ENCODE measurements at regions not wholly inside any gene's neighbourhood (a gene's known extent, or its start where the extent isn't known, plus 50 kb on each side); places are given as distances from the start of the nearest gene placed in this dataset.

DNA sequence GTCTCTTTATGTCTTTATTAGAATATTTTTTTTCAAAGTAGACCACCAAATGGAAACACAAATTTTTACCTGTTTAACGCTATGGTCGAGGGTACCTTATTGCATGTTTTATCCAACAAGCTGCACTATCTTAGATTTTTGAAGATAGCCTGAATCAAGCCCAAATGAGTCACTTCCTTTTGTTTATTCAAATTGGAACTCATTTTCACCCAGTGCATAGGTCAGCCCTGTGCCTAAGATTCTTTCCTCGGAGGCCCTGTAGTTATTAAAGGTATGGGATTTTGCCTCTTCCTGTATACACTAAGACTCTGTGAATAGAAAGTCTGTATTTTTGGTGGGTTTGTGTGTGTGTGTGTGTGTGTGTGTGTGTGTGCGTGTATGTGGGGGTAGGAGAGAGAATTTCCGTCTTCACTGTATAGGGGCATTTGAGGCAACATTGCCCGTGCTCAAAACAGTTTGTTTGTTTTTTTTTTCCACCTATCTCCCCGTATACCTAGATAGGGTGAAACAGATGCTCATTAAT is 358.0 kb upstream of the CADM2 start:
- TF ChIP-seq, protein P1, sequence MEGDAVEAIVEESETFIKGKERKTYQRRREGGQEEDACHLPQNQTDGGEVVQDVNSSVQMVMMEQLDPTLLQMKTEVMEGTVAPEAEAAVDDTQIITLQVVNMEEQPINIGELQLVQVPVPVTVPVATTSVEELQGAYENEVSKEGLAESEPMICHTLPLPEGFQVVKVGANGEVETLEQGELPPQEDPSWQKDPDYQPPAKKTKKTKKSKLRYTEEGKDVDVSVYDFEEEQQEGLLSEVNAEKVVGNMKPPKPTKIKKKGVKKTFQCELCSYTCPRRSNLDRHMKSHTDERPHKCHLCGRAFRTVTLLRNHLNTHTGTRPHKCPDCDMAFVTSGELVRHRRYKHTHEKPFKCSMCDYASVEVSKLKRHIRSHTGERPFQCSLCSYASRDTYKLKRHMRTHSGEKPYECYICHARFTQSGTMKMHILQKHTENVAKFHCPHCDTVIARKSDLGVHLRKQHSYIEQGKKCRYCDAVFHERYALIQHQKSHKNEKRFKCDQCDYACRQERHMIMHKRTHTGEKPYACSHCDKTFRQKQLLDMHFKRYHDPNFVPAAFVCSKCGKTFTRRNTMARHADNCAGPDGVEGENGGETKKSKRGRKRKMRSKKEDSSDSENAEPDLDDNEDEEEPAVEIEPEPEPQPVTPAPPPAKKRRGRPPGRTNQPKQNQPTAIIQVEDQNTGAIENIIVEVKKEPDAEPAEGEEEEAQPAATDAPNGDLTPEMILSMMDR (IDR thresholded peaks at IDR 0.05): no peak
- TF ChIP-seq POLR2A (IDR thresholded peaks at IDR 0.05) (no peak), EP300 (IDR thresholded peaks at IDR 0.05) (no peak)
